ENCODE measurements at regions not wholly inside any gene's neighbourhood (a gene's known extent, or its start where the extent isn't known, plus 50 kb on each side); places are given as distances from the start of the nearest gene placed in this dataset.

- Mint-ChIP-seq H3K36me3 (ENCODE audit: low read depth, unreplicated experiment) (peaks cover 5% of the 10 kb centered on the region), H3K4me1 (ENCODE audit: unreplicated experiment) (no peaks in the 10 kb centered on the region), H3K4me3 (ENCODE audit: unreplicated experiment) (no peak overlapping the region), H3K9me3 (ENCODE audit: unreplicated experiment) (peaks cover 16% of the 10 kb centered on the region), H3K27ac (ENCODE audit: unreplicated experiment) (no peak overlapping the region), H3K27me3 (ENCODE audit: unreplicated experiment) (peaks cover 1% of the 10 kb centered on the region)
- no peak for TF ChIP-seq CTCF (IDR thresholded peaks at IDR 0.05; ENCODE audit: unreplicated experiment)
- no peak for DNase-seq (ENCODE audit: low spot score)
Measured at GRCh38 chr15:46709460-46710083, 1007.7 kb upstream of the SEMA6D start.

DNA sequence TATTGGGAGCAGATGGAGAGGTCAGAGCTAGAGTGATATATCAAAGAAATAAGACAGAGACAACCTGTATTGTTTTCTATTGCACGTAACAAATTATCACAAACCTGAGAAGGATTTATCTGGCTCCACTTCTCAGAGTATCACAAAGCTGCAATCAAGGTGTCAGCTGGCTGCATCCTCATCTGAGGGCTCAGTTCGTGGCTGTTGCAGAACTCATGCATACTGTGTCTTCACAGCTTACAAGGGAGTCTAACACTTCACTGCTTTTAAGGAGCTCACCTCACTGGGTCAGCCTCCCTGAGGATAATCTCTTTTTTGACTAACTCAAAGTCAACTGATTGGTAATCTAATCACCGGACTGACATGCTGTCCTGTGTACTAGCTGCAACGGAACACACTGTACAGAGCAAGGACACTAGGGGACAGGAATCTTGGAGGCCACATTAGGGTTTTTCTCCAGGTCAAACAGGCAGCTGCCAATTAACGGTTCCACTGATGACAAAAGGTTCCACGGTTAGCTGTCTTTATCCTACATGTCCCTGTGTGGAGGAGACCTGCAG lies 1006.8 kb upstream of the SEMA6D start:
- H3K4me1 Mint-ChIP-seq (ENCODE audit: unreplicated experiment), result no peaks in the 10 kb centered on the region
- no peak overlapping the region for H3K27ac Mint-ChIP-seq (ENCODE audit: unreplicated experiment)
- H3K4me3 Mint-ChIP-seq (ENCODE audit: unreplicated experiment), result no peak overlapping the region
- TF ChIP-seq CTCF (IDR thresholded peaks at IDR 0.05; ENCODE audit: unreplicated experiment), result no peak
- peaks cover 1% of the 10 kb centered on the region for H3K27me3 Mint-ChIP-seq (ENCODE audit: unreplicated experiment)
- DNase-seq (ENCODE audit: low spot score), result no peak
- peaks cover 15% of the 10 kb centered on the region for H3K9me3 Mint-ChIP-seq (ENCODE audit: unreplicated experiment)
- peaks cover 5% of the 10 kb centered on the region for H3K36me3 Mint-ChIP-seq (ENCODE audit: low read depth, unreplicated experiment)

- no peak overlapping the region for H3K27ac Mint-ChIP-seq (ENCODE audit: unreplicated experiment)
- H3K4me1 Mint-ChIP-seq (ENCODE audit: unreplicated experiment), result no peaks in the 10 kb centered on the region
- no peak overlapping the region for H3K4me3 Mint-ChIP-seq (ENCODE audit: unreplicated experiment)
- no peak for TF ChIP-seq CTCF (IDR thresholded peaks at IDR 0.05; ENCODE audit: unreplicated experiment)
- H3K9me3 Mint-ChIP-seq (ENCODE audit: unreplicated experiment), result peaks cover 13% of the 10 kb centered on the region
- DNase-seq (ENCODE audit: low spot score), result no peak
- peaks cover 1% of the 10 kb centered on the region for H3K27me3 Mint-ChIP-seq (ENCODE audit: unreplicated experiment)
- peaks cover 5% of the 10 kb centered on the region for H3K36me3 Mint-ChIP-seq (ENCODE audit: low read depth, unreplicated experiment)
Measured at GRCh38 chr15:46713045-46713444, 1004.3 kb upstream of the SEMA6D start.

- Mint-ChIP-seq H3K27me3 (ENCODE audit: unreplicated experiment) (peaks cover 1% of the 10 kb centered on the region), H3K27ac (ENCODE audit: unreplicated experiment) (no peak overlapping the region), H3K4me1 (ENCODE audit: unreplicated experiment) (no peaks in the 10 kb centered on the region), H3K4me3 (ENCODE audit: unreplicated experiment) (no peak overlapping the region), H3K36me3 (ENCODE audit: low read depth, unreplicated experiment) (peaks cover 5% of the 10 kb centered on the region), H3K9me3 (ENCODE audit: unreplicated experiment) (peaks cover 13% of the 10 kb centered on the region)
- DNase-seq (ENCODE audit: low spot score), result no peak
- TF ChIP-seq CTCF (IDR thresholded peaks at IDR 0.05; ENCODE audit: unreplicated experiment), result no peak
Measured at GRCh38 chr15:46714950-46715349, 1002.4 kb upstream of the SEMA6D start.

- Mint-ChIP-seq H3K27ac (ENCODE audit: unreplicated experiment) (no peak overlapping the region), H3K4me3 (ENCODE audit: unreplicated experiment) (no peak overlapping the region), H3K36me3 (ENCODE audit: low read depth, unreplicated experiment) (no peaks in the 10 kb centered on the region), H3K27me3 (ENCODE audit: unreplicated experiment) (no peaks in the 10 kb centered on the region), H3K9me3 (ENCODE audit: unreplicated experiment) (peaks cover 4% of the 10 kb centered on the region), H3K4me1 (ENCODE audit: unreplicated experiment) (no peaks in the 10 kb centered on the region)
- DNase-seq (ENCODE audit: low spot score), result no peak
- TF ChIP-seq CTCF (IDR thresholded peaks at IDR 0.05; ENCODE audit: unreplicated experiment), result no peak
Measured at GRCh38 chr15:46723308-46723707, 994.0 kb upstream of the SEMA6D start.

Data from endothelial cell (in vitro differentiated cells).